ENCODE measurements at regions not wholly inside any gene's neighbourhood (a gene's known extent, or its start where the extent isn't known, plus 50 kb on each side); places are given as distances from the start of the nearest gene placed in this dataset.

DNA sequence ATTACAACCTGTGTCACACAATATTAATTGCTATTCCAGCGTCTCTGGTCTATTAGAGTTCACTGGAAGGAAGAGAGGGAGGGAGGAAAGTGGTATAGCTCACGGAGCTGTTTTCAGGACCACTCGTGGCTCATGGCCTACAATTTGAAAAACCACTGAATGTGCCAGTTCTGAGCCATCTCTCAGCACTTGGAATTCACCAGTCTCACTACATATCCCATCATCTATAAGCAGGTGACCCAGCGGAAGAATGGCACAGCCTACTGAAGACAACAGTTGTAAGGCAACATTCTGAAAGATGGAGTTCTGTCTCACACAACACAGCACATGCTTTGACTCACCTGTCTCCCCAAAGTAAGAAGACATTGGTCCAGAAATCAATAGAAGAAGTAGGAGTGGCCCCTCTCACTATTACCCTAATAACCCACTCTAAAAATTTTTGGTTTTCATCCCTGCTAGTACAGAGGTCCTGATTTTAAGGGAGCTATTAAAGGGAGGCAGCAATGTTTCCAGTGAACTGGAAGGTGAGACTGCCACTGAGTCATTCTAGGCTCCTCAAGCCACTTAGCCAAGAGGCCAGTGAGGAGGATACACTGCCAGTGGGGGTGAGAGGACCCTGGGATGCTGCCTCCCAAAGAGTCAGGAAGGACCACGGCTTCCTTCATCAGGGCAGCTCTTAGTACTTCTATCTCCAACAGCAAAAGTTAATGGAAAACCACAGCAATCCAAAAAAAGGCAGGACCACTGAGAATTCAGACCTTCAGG, 50.0 kb upstream of the DOCK9 start:
- DNase-seq (ENCODE audit: low read depth in 2 of 3, low spot score in 2 of 3) = no peak

- no peak for DNase-seq (ENCODE audit: low read depth in 2 of 3, low spot score in 2 of 3)
These were observed 51.0 kb upstream of the DOCK9 start for GRCh38 chr13:99028890-99029289.

GRCh38 chr13:99029576-99029975, 51.7 kb upstream of the DOCK9 start:
- DNase-seq (ENCODE audit: low read depth in 2 of 3, low spot score in 2 of 3) = no peak

DNA sequence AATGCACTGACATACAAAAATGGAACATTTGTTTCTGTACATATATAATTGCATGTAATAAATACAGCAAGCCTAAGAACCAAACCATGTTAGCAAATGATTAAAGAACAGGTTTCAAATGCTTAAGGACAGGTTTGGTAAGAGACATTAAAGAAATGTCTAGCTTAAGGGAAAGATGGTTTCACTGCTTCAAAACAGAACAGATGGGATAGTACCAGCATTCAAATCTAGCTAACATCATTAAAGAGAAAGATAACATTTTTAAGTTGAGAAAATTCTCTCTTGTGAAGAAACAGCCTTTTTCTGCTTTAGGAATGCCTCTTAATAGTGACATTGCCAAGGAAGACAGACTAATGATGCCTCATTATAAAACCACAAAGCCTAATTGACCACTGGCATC, 52.5 kb upstream of the DOCK9 start:
- no peak for DNase-seq (ENCODE audit: low read depth in 2 of 3, low spot score in 2 of 3)

DNA sequence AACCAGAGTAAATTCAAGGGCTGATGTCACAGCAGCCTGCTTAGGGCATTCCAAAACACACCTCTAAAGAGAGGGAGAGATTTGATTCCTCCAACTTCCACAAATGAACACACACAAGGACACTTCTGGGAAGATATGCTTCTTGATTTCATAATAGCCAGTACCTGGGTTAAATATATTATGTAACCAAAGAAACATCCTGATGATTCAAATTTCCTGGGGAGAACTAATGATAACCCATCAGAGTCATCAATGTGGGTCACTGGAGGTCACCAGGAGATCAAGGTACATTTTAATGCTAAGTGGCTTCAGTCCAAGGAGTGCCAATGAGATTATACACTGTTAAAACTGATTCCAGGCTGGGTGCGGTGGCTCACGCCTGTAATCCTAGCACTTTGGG, 54.0 kb upstream of the DOCK9 start:
- no peak for DNase-seq (ENCODE audit: low read depth in 2 of 3, low spot score in 2 of 3)

GRCh38 chr13:99033814-99034213, 56.0 kb upstream of the DOCK9 start:
- DNase-seq (ENCODE audit: low read depth in 2 of 3, low spot score in 2 of 3) = no peak

- DNase-seq (ENCODE audit: low read depth in 2 of 3, low spot score in 2 of 3) = no peak
These were observed 56.6 kb upstream of the DOCK9 start for GRCh38 chr13:99034333-99035085.

GRCh38 chr13:99035715-99036114, 57.9 kb upstream of the DOCK9 start:
- DNase-seq (ENCODE audit: low read depth in 2 of 3, low spot score in 2 of 3) = no peak

- no peak for DNase-seq (ENCODE audit: low read depth in 2 of 3, low spot score in 2 of 3)
These were observed 59.9 kb upstream of the DOCK9 start for GRCh38 chr13:99037756-99038155.

DNA sequence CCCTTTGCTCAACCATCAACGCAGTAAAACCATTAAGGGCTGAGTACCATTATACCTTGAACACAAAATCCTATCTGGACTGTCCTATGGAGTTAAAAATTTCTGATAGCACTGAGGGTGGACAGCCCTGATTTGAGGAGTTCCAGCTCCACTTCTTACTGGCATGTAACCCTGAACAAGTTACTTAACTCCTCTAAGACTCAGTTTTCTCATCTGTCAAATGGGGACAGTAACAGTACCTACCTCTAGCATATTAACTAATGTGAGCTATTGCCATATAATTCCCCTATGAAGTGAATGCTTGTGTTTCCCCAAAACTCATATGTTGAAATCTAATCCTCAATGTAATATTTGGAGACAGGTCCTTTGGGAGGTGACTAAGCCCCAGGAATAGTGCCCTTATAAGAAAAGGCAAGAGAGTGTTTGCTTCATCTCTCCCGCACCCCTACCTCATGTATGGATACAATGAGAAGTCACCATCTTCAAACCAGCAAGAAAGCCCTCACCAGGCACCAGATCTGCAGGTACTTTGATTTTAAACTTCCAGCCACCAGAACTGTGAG, 61.9 kb upstream of the DOCK9 start:
- DNase-seq (ENCODE audit: low read depth in 2 of 3, low spot score in 2 of 3) = no peak

DNA sequence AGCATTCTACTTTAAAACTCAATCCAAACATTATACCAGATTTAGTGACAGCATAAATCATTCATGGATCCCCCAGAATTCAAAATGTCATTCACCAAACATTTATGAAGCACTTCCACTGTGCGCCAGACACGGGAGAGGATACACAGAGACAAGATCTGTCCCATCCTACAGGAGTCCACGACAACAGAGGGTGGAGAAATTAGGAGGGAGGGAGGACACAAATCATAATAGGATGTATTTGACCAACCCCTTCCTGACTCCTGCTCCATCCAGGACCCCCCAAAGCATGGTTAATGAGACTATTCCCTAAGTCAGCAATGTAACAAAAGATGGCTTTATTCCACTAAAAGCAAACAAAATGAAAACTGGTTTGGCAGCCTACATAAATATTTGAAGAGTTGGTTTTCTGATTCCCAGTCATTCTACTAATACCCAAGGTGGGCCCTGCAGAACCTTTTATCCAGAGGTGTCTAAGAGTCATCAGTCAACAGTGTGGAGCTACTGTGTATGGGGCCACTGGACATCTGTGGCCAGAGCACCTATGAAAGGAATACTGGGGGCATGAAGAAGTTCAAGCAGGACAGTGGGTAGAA, 62.8 kb upstream of the DOCK9 start:
- no peak for DNase-seq (ENCODE audit: low read depth in 2 of 3, low spot score in 2 of 3)

- DNase-seq (ENCODE audit: low read depth in 2 of 3, low spot score in 2 of 3) = no peak
These were observed 63.5 kb upstream of the DOCK9 start for GRCh38 chr13:99041337-99041736.

- DNase-seq (ENCODE audit: low read depth in 2 of 3, low spot score in 2 of 3) = no peak
These were observed 63.9 kb upstream of the DOCK9 start for GRCh38 chr13:99041788-99042187.

DNA sequence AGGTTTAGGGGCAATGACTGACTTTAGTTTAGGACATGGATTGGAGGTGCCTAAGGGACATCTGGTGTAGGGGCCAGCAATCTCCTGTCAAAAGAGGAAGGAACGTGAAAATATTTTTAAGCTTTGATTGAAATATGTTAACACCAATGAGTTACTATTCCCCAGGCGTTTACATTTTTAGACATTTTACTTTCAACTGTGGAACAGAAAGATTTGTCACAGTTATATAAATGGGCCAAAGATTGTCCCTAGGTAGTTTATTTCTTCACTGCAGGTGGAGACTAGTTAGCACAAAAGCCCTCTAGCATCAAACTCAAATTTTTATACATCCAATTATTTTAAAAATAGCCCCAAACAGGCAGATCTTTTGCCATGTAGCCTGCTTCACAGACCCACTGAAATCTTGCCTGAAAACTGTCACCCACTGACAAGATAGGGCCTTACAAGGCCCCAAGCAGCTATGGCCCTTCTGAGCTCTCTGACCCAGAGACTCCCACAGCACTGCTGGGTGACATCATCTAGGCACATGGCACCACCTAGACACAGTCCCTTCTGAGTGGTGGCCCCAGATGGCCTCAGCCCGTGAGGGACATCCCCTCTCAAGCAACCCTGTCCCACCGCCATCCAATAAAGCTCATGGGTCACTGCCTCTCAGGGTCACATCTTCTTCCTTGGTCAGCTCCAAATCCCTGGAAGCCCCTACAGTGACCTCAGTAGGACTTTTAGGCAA, 64.8 kb upstream of the DOCK9 start:
- no peak for DNase-seq (ENCODE audit: low read depth in 2 of 3, low spot score in 2 of 3)

- DNase-seq (ENCODE audit: low read depth in 2 of 3, low spot score in 2 of 3) = no peak
These were observed 66.0 kb upstream of the DOCK9 start for GRCh38 chr13:99043831-99044231.

DNA sequence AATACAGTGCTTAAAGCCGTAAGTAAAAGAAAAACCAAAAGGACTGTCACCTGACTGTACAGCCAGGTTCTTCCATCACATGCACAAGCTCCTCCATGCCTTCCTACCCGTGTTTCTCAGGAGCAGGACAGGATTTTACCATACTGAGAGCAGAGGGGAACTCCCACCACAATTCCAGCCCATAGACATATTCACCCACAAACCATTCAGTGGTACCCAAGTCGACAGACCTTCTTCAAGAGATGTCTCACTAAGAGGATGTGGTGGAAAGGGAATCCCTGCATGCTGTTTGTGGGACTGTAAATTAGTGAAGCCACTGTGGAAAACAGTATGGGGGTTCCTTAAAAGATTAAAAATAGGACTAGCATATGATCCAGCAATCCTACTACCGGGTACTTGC, 66.9 kb upstream of the DOCK9 start:
- DNase-seq (ENCODE audit: low read depth in 2 of 3, low spot score in 2 of 3) = no peak

- no peak for DNase-seq (ENCODE audit: low read depth in 2 of 3, low spot score in 2 of 3)
These were observed 67.5 kb upstream of the DOCK9 start for GRCh38 chr13:99045396-99045795.

- no peak for DNase-seq (ENCODE audit: low read depth in 2 of 3, low spot score in 2 of 3)
These were observed 69.0 kb upstream of the DOCK9 start for GRCh38 chr13:99046851-99047250.

DNA sequence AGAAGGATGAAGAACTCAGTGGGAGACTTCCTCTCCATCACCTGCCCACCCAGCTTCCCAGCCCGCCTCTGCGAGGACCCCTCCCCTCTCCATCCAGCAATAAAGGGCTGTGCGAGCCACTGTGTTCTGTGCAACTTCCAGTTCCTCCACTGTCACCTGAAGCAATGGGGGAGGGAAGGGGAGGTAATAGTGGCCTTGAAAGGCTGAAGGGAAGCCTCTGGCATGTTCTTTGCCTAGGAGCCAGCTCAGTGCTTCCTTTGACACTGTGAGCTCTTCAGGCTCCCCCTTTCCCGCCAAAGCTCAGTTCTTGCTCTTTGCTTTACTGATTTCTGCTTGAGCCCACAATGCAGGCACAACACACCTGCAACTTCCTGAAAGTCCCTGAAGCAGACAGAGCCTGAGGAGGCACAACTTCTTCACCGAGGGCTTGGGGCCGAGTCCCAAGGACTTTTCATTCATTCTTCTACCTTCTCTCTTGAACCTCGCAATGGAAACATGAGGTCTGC, 73.2 kb upstream of the DOCK9 start:
- DNase-seq (ENCODE audit: low read depth in 2 of 3, low spot score in 2 of 3) = no peak

GRCh38 chr13:99051768-99052455, 74.0 kb upstream of the DOCK9 start:
- no peak for DNase-seq (ENCODE audit: low read depth in 2 of 3, low spot score in 2 of 3)
